Posterior cingulate gyrus (tissue), 11 donors: ENCODE measurements at regions not wholly inside any gene's neighbourhood (a gene's known extent, or its start where the extent isn't known, plus 50 kb on each side); places are given as distances from the start of the nearest gene placed in this dataset.
"Not testable (repeated sequence)": the region's sequence is repeated elsewhere in the genome, so short reads cannot be mapped to it uniquely, and the experiment has no call there.

Source experiments
- DNase-seq, 10 donors: peaks; one replicate each; pipeline versions ENCODE4 v3.0.0 to v3.0.0-alpha.2; 2020 to 2021; ENCODE audit warnings: mixed read lengths in 3 of 10
- intact Hi-C: fragments of 100-400 bp; cut with DNase I; formaldehyde crosslinking; loops from one replicate; pipeline ENCODE4 v1.15.1; 2023

DNA sequence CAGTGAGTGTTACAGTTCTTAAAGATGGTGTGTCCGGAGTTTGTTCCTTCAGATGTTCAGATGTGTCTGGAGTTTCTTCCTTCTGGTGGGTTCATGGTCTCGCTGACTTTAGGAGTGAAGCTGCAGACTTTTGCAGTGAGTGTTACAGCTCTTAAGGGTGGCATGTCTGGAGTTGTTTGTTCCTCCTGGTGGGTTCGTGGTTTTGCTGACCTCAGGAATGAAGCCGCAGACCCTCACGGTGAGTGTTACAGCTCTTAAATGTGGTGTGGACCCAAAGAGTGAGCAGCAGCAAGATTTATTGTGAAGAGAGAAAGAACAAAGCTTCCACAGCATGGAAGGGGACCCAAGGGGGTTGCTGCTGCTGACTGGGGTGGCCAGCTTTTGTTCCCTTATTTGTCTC is 159.6 kb downstream of the POLR1F start:
- DNase-seq, intact Hi-C loops: not testable (repeated sequence)

DNA sequence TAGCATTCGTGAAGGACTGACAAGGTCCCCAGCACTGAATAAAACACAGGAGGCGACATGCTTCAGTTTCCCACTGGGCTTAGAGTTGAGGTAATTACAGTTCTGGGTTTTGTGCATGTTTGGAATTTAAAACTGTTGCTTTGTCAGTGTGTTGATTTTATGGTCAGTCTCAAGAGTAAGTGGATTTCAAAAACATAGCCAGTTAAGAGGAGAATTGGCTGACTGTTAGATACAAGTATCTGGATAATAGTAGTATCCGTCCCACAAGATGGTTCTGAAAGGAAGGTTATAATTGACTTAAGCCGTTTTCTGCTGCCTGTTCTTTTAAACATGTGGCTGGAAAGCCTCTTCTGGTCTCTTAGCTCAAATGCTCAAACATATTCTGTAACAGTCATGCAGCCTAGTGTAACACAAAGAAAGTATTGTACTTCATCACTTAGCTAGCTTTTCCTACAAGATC is 170.9 kb downstream of the POLR1F start:
- intact Hi-C loops: no loop called here

DNA sequence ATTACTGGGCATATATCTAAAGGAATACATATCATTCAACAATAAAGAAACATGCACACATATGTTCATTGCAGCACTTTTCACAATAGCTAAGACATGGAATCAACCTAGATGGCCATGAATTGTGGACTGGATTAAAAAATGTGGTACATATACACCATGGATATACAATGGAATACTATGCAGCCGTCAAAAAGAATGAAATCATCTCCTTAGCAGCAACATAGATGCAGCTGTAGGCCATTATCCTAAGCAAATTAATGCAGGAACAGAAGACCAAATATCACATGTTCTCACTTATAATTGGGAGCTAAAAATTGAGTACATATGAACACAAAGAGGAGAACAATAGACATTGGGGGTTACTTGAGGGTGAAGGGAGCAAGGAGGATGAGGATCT is 175.6 kb downstream of the POLR1F start:
- intact Hi-C loops: no loop called here
- no peak for DNase-seq

More for the DNA sequence above, 170.9 kb downstream of the POLR1F start:
- no peak for DNase-seq

GRCh38 chr7:19530852-19531251 is 178.0 kb downstream of the POLR1F start:
- intact Hi-C loops: no loop called here
- no peak for DNase-seq

DNA sequence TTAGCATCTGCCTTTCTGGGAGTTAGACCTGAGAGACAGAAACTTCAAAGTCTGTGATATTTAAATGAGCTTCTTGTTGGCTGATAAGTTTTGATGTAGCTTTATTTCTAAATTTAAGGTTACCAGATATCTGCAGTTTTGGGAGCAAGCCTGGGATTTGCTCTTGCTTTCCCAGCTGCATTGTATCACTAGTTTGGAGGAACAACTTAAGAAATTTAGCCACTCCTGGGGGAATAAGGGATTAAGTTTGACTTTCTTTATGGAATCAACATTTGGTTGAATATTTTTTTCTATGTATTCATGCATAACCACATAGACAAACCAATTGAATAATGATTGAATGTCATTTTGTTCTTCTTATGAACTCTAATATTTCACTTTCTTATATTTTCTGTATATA is 178.6 kb downstream of the POLR1F start:
- intact Hi-C loops: no loop called here
- no peak for DNase-seq

GRCh38 chr7:19526639-19527038 is 182.2 kb downstream of the POLR1F start:
- intact Hi-C loops: no loop called here
- no peak for DNase-seq

GRCh38 chr7:19522486-19522885 is 186.4 kb downstream of the POLR1F start:
- intact Hi-C loops: no loop called here
- DNase-seq: no peak

DNA sequence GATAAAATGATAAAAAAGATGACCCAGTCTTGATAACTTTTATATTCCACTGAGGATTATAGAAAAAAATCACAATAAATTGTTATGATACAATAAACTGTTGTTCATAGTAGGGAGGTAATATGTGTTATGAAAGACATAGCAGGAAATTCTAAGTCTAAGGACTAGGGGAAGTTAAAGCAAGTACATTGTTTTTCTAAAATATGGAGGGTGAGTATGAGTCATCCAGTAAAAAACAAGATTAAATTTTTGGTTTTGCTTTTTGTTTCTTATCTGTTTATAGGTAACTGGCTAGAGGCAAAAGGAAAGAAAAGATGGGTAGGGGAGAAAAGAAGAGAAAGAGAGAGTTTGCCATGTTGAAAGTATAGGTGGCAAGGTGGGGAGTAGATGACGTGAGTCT is 188.4 kb downstream of the POLR1F start:
- intact Hi-C loops: no loop called here
- DNase-seq: no peak

DNA sequence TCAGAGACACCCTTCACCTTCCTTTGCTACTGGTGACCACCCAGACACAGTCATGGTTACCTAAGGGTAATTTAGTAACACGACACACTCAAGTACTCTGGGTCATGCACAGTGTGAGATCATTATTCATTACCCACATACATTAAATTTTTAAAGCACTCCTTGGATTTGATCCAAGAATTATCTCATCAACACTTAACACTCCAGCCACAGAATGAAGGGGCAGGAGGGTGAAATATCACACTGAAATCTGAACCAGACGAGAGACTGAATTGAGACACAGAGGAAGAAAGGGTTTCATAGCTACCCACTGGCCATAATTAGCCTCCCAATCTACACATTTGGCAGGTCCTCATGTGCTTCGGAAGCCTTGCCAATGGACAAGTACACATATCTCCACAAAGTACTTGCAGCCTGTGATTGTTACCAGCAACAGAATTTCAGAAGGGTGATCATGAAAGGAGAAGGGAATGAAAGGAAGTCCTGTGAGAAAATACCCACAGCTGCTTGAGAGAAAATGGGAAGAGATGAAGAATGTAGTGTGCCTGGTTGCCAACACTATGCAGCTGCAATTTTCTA is 189.3 kb downstream of the POLR1F start:
- intact Hi-C loops: no loop called here
- DNase-seq: no peak

DNA sequence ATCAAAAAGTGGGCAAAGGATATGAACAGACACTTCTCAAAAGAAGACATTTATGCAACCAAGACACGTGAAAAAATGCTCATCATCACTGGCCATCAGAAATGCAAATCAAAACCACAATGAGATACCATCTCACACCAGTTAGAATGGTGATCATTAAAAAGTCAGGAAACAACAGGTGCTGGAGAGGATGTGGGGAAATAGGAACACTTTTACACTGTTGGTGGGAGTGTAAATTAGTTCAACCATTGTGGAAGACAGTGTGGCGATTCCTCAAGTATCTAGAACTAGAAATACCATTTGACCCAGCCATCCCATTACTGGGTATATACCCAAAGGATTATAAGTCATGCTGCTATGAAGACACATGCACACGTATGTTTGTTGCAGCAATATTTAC is 191.3 kb downstream of the POLR1F start:
- intact Hi-C loops: not testable (repeated sequence)

DNA sequence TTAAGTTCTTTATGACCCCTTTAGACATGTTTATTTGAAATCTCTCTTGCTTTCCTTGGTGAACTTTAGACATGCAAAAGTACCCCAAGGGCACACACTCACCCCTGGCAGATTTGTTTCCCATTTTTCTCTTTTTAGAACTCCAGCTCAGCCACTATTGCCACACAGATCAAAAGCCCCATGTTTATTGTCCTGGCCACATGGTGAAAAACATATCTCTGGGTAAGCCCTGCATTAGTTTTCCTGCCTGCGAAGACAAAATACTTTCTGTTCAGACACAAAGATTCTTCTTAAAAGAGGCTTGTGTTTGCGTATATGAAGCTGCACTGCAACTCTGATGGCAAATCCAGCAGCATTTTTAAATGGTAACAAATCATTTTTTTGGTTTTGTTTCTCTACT is 200.0 kb downstream of the POLR1F start:
- no peak for DNase-seq
- intact Hi-C loops: no loop called here

More for the DNA sequence above, 191.3 kb downstream of the POLR1F start:
- DNase-seq: not testable (repeated sequence)

DNA sequence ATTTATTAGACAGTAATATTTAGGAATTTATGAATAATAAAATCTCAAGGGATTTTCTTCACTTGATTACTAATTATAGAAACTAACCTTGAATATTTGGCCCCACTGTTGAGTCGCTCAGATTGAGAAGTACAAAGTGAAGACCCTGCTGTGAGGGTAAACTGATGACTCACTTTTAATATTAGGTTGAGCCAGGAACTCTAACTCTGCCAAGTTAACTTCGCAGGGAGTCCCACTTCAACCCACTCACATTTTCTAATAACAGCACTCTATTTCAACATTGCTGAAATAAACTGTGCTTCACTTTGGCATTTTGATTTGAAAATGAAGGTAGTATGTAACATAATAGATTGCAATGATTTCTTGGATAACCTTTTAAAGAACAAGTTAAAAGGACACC is 200.7 kb downstream of the POLR1F start:
- no peak for DNase-seq
- intact Hi-C loops: no loop called here

DNA sequence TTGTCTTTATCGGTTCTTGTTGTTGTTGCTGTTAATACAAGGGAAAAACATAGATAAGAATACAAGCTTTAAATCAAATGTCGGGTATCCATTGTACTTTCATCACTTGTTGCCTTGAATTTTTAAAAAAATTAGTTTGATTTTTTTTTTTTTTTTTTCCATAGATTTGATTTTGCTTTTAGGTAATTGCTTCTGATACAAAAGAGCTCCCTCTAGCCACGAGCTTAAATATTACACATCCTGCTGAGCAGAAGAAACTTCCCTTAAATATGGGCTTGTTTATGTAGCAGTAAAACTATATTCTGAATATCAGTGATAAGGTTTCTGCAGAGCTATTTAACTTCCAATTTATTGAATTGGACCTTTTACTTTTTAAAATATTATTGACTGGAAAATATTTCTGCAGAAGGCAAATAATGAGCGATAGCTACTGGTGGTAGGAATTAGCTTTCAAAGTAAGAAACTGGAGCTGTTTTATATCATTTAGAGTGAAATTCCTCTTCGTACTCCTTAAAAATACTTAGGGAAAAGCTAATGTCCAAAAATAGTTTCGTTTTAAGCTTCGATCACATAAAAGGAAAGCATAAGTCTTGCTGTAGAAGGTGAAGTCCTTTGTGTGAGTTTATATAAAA is 216.9 kb downstream of the POLR1F start:
- intact Hi-C loops: no loop called here
- DNase-seq: no peak

DNA sequence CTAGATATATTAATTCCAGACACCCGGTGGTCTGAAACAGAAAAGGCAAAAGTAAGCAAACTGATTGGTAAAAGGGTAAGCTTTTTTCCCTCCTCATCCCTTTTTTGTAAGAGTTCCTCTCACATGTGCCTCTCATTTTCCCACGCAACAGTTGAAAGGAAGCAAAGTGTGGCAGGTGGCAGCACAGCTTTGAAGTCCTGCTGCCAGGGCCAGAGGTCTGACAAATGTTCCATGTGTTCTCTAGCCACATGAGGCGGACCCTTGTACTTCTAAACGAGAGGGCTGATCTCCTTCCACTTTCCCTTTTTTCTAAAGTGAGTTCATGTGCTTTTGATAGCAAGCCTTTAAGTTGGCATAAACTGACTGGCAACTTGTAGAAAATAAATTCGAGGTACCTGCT is 217.5 kb downstream of the POLR1F start:
- intact Hi-C loops: no loop called here
- DNase-seq: no peak

DNA sequence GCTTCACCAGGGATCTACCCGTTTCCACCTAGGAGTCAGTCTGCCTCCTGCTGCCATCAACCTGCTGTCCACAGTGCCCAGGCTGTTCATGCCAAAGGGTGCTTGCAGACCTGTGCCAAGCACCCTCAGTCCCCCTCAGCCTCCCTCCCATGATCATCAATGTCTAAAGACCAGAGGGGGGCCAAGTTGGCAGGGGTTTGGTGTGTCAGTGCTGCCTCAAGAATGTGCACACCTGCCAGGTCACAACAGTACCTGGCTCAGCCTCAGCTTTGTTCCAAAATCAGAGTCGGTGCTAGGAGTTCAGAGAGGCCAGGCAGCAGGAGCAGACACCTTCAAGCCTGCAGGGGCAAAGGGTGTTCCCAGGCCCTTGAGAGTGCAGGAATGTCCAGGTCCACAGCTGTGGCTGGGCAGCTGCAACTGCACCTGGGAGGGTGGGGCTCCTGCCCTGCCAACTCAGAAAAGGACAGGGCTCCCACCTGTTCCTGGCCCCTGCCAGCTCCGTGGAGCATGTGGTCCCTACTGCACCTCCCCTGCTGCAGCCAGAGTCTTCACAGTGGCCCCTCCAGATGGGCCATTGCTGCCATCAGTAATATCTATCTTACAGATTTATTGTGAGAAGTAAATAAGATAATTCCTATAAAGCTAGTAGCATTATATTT is 219.5 kb downstream of the POLR1F start:
- intact Hi-C loops: no loop called here

GRCh38 chr7:19488056-19488455 is 220.8 kb downstream of the POLR1F start:
- peak in 2 of 10 donors; percentile 59 to 67 for DNase-seq
- intact Hi-C loops: no loop called here

More for the DNA sequence above, 219.5 kb downstream of the POLR1F start:
- peak in 2 of 10 donors; percentile 52 to 63 for DNase-seq

GRCh38 chr7:19482628-19483027 is 226.2 kb downstream of the POLR1F start:
- no peak for DNase-seq
- intact Hi-C loops: no loop called here

- intact Hi-C loops: no loop called here
- peak in 2 of 10 donors; percentile 36 to 54 for DNase-seq
Observed at GRCh38 chr7:19480383-19480782, 228.5 kb downstream of the POLR1F start.

DNA sequence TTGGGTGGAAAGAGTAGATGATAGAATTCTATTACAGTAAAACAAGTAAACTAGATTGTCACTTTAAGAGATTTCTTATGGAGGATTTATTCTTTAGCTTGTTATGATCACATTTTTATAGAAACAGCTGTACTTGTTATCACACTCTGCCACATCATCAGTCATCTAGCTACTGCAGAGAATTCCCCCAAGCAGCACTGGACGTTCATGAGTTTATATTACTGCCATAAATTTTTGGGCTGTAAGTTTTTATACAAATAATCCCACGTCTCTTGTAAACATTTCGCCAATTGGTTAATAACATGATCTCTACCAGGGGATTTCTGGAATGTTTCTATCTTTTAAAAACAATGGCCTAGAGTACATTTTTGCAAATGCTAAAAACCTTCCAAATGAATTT is 238.8 kb downstream of the POLR1F start:
- DNase-seq: no peak
- intact Hi-C loops: no loop called here

GRCh38 chr7:19465861-19466260 is 243.0 kb downstream of the POLR1F start:
- no peak for DNase-seq
- intact Hi-C loops: no loop called here

DNA sequence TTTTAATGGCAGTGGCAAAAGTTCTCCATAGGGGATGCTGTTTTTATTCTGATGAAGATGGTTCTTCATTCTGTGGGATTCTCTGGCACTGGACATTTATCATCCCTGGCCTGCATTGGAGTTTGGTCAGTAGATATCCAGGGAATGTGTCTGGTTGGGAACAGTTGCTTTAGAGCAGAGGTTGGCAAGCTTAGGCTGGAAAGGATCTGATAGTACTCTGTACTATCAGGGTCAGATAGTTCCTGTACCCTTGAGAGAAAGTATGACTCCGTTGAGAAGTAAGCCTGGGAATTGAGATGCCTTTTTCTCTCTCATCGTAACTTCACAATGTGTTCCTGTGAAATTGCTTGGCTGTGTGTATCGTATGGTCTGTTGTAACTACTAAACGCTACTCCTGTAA is 244.1 kb downstream of the POLR1F start:
- no peak for DNase-seq
- intact Hi-C loops: no loop called here

GRCh38 chr7:19464241-19464640 is 244.6 kb downstream of the POLR1F start:
- no peak for DNase-seq
- intact Hi-C loops: no loop called here
